Suprapubic skin (tissue), 4 donors: ENCODE measurements at regions not wholly inside any gene's neighbourhood (a gene's known extent, or its start where the extent isn't known, plus 50 kb on each side); places are given as distances from the start of the nearest gene placed in this dataset.
A peak's percentile ranks its signal among the peaks of the same experiment; 100 is the strongest.

Experiments used
- DNase-seq, 2 donors: peaks; one replicate each; pipeline ENCODE4 v3.0.0-alpha.2; 2019; ENCODE audit warnings: low spot score in 2 of 2
- H3K27ac ChIP-seq: fragments of 200-600 bp; sonication (generic); one replicate; pipeline ENCODE4 v1.5.1; 2019
- H3K27me3 ChIP-seq: fragments of 200-600 bp; sonication (generic); one replicate; pipeline ENCODE4 v1.5.1; 2019
- H3K36me3 ChIP-seq: fragments of 200-600 bp; sonication (generic); one replicate; pipeline ENCODE4 v1.5.1; 2019
- H3K4me1 ChIP-seq: fragments of 200-600 bp; sonication (generic); one replicate; pipeline ENCODE4 v1.5.1; 2019
- H3K4me3 ChIP-seq: fragments of 200-600 bp; sonication (generic); one replicate; pipeline ENCODE4 v1.5.1; 2019; ENCODE audit warnings: mild to moderate bottlenecking
- H3K9me3 ChIP-seq: fragments of 200-600 bp; sonication (generic); one replicate; pipeline ENCODE4 v1.5.1; 2019
- EP300 ChIP-seq: sonication (generic); formaldehyde crosslinking; IDR thresholded peaks from one replicate; pipeline ENCODE4 v1.6.1; 2017; ENCODE audit warnings: antibody characterized with exemption
- POLR2A ChIP-seq, 2 donors: fragments of 450-650 bp; IDR thresholded peaks; one replicate each; pipeline ENCODE4 v1.6.1; 2017; ENCODE audit warnings: antibody characterized with exemption in 2 of 2, mild to moderate bottlenecking in 2 of 2, moderate library complexity in 2 of 2
- POLR2AphosphoS5 ChIP-seq, 3 donors: sonication (generic); formaldehyde crosslinking; IDR thresholded peaks; one replicate each; pipeline ENCODE4 v1.6.1; 2017; ENCODE audit warnings: antibody characterized with exemption in 3 of 3
- WGBS: methylation state at CpG from one replicate; pipeline ENCODE4 v1.1.5; 2018; 5-methylcytosine and 5-hydroxymethylcytosine counted together
- TF ChIP-seq, protein P1 (sequence below), 2 donors: fragments of 200-600 bp in 1 of 2; fragments of 450-650 bp in 1 of 2; sonication (generic) in 1 of 2; IDR thresholded peaks; one replicate each; pipeline ENCODE4 v1.5.1; 2016 to 2019; ENCODE audit warnings: antibody characterized with exemption in 2 of 2, mild to moderate bottlenecking in 1 of 2, moderate library complexity in 1 of 2

DNA sequence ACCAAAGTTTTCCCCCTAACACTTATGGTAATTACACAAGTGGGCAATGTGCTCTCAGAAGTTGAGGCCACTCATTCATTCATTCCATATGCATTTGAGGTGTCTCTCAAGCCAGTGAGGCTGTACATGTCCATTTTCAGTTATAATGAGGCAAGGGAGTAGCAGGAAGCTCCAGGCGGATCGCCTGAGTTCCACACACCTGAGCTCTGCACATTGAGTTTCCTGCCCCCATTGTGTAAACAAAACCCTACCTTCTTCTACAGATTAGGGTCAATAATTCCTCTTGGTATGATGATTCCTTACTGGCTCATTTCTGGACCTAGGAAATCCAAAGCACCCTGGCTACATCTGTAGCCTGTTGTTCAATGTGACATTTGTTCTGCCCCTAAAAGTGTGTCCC lies 555.3 kb downstream of the MED13L start:
- WGBS, result 100% methylated on average over 2 of the region's 2 CpGs
- no peak overlapping the region for H3K27ac ChIP-seq
- H3K4me3 ChIP-seq, result no peak overlapping the region
- H3K4me1 ChIP-seq, result no peaks in the 10 kb centered on the region
- no peaks in the 10 kb centered on the region for H3K9me3 ChIP-seq
- DNase-seq, result no peak
- TF ChIP-seq, protein P1, sequence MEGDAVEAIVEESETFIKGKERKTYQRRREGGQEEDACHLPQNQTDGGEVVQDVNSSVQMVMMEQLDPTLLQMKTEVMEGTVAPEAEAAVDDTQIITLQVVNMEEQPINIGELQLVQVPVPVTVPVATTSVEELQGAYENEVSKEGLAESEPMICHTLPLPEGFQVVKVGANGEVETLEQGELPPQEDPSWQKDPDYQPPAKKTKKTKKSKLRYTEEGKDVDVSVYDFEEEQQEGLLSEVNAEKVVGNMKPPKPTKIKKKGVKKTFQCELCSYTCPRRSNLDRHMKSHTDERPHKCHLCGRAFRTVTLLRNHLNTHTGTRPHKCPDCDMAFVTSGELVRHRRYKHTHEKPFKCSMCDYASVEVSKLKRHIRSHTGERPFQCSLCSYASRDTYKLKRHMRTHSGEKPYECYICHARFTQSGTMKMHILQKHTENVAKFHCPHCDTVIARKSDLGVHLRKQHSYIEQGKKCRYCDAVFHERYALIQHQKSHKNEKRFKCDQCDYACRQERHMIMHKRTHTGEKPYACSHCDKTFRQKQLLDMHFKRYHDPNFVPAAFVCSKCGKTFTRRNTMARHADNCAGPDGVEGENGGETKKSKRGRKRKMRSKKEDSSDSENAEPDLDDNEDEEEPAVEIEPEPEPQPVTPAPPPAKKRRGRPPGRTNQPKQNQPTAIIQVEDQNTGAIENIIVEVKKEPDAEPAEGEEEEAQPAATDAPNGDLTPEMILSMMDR (IDR thresholded peaks at IDR 0.05), result no peak
- no peak for TF ChIP-seq POLR2A (IDR thresholded peaks at IDR 0.05)
- TF ChIP-seq EP300, result no peak
- no peak for TF ChIP-seq POLR2AphosphoS5 (IDR thresholded peaks at IDR 0.05)
- no peaks in the 10 kb centered on the region for H3K36me3 ChIP-seq
- peaks cover under 1% of the 10 kb centered on the region for H3K27me3 ChIP-seq

DNA sequence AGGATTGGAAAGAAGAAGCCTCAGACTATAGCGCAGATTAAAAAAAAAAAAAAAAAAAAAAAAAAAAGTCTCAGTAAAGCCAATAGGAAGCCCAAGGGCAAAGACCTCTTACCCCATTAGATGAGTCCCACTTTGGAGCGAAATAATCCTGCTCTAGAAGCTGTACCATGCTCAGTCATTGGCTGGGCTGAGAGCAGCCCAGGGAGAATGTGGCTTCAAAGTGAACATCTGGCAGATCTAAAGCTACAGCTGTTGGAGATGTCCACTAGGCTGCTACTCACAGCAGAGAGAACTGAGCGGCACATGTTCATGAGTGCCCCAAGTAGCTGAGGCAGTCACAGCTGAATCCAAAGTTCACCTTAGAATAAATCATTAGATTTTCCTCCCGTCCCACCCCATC lies 560.9 kb downstream of the MED13L start:
- no peak overlapping the region for H3K4me3 ChIP-seq
- no peak for DNase-seq
- no peaks in the 10 kb centered on the region for H3K4me1 ChIP-seq
- no peaks in the 10 kb centered on the region for H3K36me3 ChIP-seq
- no peaks in the 10 kb centered on the region for H3K27me3 ChIP-seq
- no peak overlapping the region for H3K27ac ChIP-seq
- no peaks in the 10 kb centered on the region for H3K9me3 ChIP-seq
- TF ChIP-seq POLR2A (IDR thresholded peaks at IDR 0.05) (no peak), POLR2AphosphoS5 (IDR thresholded peaks at IDR 0.05) (no peak), EP300 (no peak)
- TF ChIP-seq, protein P1 (IDR thresholded peaks at IDR 0.05), result no peak
- 82% methylated on average over 4 of the region's 4 CpGs for WGBS

DNA sequence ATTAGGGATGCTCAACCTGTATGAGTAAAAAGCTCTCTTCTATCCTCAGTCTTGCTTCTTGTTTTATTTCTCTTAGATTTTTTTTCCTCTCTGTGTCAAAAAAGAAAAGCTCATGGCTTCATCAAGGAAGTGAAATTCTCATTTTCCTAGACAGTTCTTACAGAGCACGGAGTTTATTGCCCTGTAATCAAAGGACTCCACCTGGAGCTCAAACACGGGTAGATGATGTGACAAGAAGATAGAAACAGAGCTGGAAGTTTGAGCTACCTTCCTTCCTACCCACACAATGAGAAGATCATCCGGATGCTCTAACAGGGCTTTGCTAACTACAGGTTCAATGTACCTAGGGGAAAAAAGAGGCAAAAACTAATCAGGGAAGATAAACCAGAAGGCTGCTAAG lies 564.8 kb downstream of the MED13L start:
- TF ChIP-seq EP300, result no peak
- TF ChIP-seq, protein P1 (IDR thresholded peaks at IDR 0.05), result no peak
- TF ChIP-seq POLR2AphosphoS5 (IDR thresholded peaks at IDR 0.05), result no peak
- TF ChIP-seq POLR2A (IDR thresholded peaks at IDR 0.05), result no peak
- WGBS, result 80% methylated on average over 3 of the region's 3 CpGs
- Histone ChIP-seq H3K36me3 (no peaks in the 10 kb centered on the region), H3K27me3 (no peaks in the 10 kb centered on the region), H3K27ac (no peak overlapping the region), H3K4me1 (peaks cover 13% of the 10 kb centered on the region), H3K4me3 (no peak overlapping the region), H3K9me3 (no peaks in the 10 kb centered on the region)
- DNase-seq, result no peak

DNA sequence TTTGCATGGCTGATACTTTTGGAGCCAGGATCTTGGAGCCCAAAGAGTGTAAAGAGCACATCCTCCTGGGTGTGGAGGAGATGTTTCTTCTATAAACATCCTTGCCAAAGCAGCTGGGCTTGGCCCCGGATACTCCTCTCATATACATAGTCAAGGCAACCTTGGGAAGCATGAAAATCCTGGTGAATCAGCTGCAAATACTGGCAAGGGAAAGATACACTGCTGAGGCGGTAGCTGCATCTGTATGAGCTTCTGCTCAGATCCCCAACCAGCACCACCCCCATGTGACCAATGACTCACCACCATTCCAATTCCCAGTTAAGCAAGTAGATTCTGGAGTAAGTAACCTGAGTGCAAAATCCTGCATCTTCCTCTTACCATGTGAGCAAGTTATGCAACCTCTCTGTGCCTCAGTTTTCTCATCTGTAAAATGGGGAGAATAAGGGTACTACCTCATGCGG lies 567.4 kb downstream of the MED13L start:
- H3K27me3 ChIP-seq, result no peaks in the 10 kb centered on the region
- peaks cover 13% of the 10 kb centered on the region for H3K4me1 ChIP-seq
- DNase-seq, result peak in 1 of 2 donors; percentile 58
- H3K36me3 ChIP-seq, result no peaks in the 10 kb centered on the region
- H3K27ac ChIP-seq, result no peak overlapping the region
- no peak for TF ChIP-seq POLR2AphosphoS5 (IDR thresholded peaks at IDR 0.05)
- TF ChIP-seq, protein P1 (IDR thresholded peaks at IDR 0.05), result no peak
- no peak for TF ChIP-seq POLR2A (IDR thresholded peaks at IDR 0.05)
- TF ChIP-seq EP300, result no peak
- H3K4me3 ChIP-seq, result no peak overlapping the region
- no peaks in the 10 kb centered on the region for H3K9me3 ChIP-seq
- 41% methylated on average over 3 of the region's 3 CpGs for WGBS

DNA sequence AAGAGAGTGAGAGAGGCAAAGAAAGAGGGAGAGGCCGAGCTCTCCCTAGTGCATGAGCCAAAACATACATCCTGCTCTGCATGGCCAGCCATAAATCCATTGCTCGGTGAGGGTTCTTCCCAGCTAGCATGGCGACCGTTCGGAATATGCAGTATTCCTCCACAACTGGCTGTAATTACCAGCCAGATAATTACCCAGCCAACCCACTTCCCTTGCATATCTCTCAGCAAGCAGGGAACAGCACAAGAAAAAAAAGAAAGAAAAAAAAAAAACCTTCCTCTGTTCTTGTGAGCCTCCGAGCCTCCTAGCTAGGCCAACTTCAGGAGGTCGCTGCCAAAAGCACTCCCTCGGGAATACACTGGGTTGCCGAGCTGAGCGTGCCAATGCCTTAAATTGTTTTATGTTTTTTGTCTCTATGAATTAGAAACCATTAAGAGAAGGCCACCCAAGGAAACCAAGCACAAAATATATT lies 567.9 kb downstream of the MED13L start:
- Histone ChIP-seq H3K36me3 (no peaks in the 10 kb centered on the region), H3K27me3 (no peaks in the 10 kb centered on the region), H3K27ac (no peak overlapping the region), H3K4me3 (no peak overlapping the region), H3K4me1 (peaks cover 13% of the 10 kb centered on the region), H3K9me3 (no peaks in the 10 kb centered on the region)
- TF ChIP-seq, protein P1 (IDR thresholded peaks at IDR 0.05), result no peak
- no peak for DNase-seq
- whole genome bisulfite sequencing, result 36% methylated on average over 10 of the region's 10 CpGs
